DND-41 (cell line): ENCODE measurements at regions not wholly inside any gene's neighbourhood (a gene's known extent, or its start where the extent isn't known, plus 50 kb on each side); places are given as distances from the start of the nearest gene placed in this dataset.

ENCODE experiments used
- ATAC-seq: fragments of 200-7000 bp; cut with Tn5 transposase; 3 replicates; pipeline ENCODE4 v1.9.1; 2021; ENCODE audit warnings: low read depth; ENCODE audit not compliant: insufficient read depth
- DNase-seq: peaks from one replicate; pipeline ENCODE4 v3.0.0-alpha.2; 2020
- H2AFZ ChIP-seq: 2 replicates; pipeline ENCODE4 v1.6.0; 2012; ENCODE audit warnings: low read depth, low read length
- H3K27ac ChIP-seq: 2 replicates; pipeline ENCODE4 v1.5.1; 2012; ENCODE audit warnings: low read length, inconsistent platforms
- H3K27me3 ChIP-seq: fragments of 200-600 bp; sonication (generic); 2 replicates; pipeline ENCODE4 v1.6.0; 2012; ENCODE audit warnings: low read length, mild to moderate bottlenecking, inconsistent platforms; ENCODE audit not compliant: insufficient read depth, poor library complexity
- H3K36me3 ChIP-seq: 2 replicates; pipeline ENCODE4 v1.5.1; 2012; ENCODE audit warnings: low read length, inconsistent platforms; ENCODE audit not compliant: insufficient read depth
- H3K4me1 ChIP-seq: 2 replicates; pipeline ENCODE4 v1.5.1; 2012; ENCODE audit warnings: mild to moderate bottlenecking, low read length; ENCODE audit not compliant: insufficient read depth
- H3K4me2 ChIP-seq: 2 replicates; pipeline ENCODE4 v1.6.0; 2012; ENCODE audit warnings: mild to moderate bottlenecking, moderate library complexity, low read length, inconsistent platforms; ENCODE audit not compliant: insufficient read depth
- H3K4me3 ChIP-seq, 2 experiments: fragments of 200-600 bp in 1 of 2; shearing (Covaris generic) in 1 of 2; 2 replicates each; pipeline ENCODE4 v1.5.1; 2012 to 2016; ENCODE audit warnings: inconsistent platforms in 2 of 2, low read length in 2 of 2, mild to moderate bottlenecking in 2 of 2, low read depth in 1 of 2, moderate library complexity in 1 of 2
- H3K79me2 ChIP-seq: 2 replicates; pipeline ENCODE4 v1.6.0; 2012; ENCODE audit warnings: low read length, inconsistent platforms; ENCODE audit not compliant: insufficient read depth
- H3K9ac ChIP-seq: 2 replicates; pipeline ENCODE4 v1.6.0; 2012; ENCODE audit warnings: low read depth, mild to moderate bottlenecking, inconsistent platforms, low read length, moderate library complexity
- H3K9me3 ChIP-seq: 2 replicates; pipeline ENCODE4 v1.5.1; 2012; ENCODE audit warnings: low read length, moderate library complexity, mild to moderate bottlenecking, inconsistent platforms; ENCODE audit not compliant: insufficient read depth, severe bottlenecking
- H4K20me1 ChIP-seq: 2 replicates; pipeline ENCODE4 v1.6.0; 2012; ENCODE audit warnings: low read length; ENCODE audit not compliant: insufficient read depth
- CTCF ChIP-seq: IDR thresholded peaks from 2 replicates; pipeline ENCODE4 v1.5.1; 2012; ENCODE audit warnings: borderline replicate concordance, low read length, moderate library complexity, mild to moderate bottlenecking; ENCODE audit not compliant: poor library complexity, severe bottlenecking; ENCODE audit errors: extremely low read depth
- EZH2 ChIP-seq: IDR thresholded peaks from 3 replicates; pipeline ENCODE4 v1.6.1; 2012; ENCODE audit warnings: borderline replicate concordance, low read depth, mild to moderate bottlenecking, moderate library complexity, low read length, inconsistent platforms; ENCODE audit not compliant: severe bottlenecking

GRCh38 chr2:146964494-146964893 lies 880.3 kb upstream of the ACVR2A start:
- Histone ChIP-seq H3K9me3 (no peaks in the 10 kb centered on the region), H3K27ac (no peak overlapping the region), H3K4me1 (no peaks in the 10 kb centered on the region), H3K27me3 (no peaks in the 10 kb centered on the region), H3K4me3 (no peak overlapping the region), H4K20me1 (no peaks in the 10 kb centered on the region), H3K79me2 (no peaks in the 10 kb centered on the region), H3K36me3 (no peaks in the 10 kb centered on the region), H2AFZ (no peak overlapping the region), H3K9ac (no peak overlapping the region), H3K4me2 (no peak overlapping the region)
- TF ChIP-seq CTCF (no peak), EZH2 (no peak)
- DNase-seq: no peak
- no peak for ATAC-seq

GRCh38 chr2:146954544-146954943 lies 890.3 kb upstream of the ACVR2A start:
- H3K79me2 ChIP-seq: no peaks in the 10 kb centered on the region
- H3K27ac ChIP-seq: no peak overlapping the region
- no peak for DNase-seq
- no peaks in the 10 kb centered on the region for H4K20me1 ChIP-seq
- no peak overlapping the region for H3K4me3 ChIP-seq
- no peaks in the 10 kb centered on the region for H3K36me3 ChIP-seq
- no peaks in the 10 kb centered on the region for H3K4me1 ChIP-seq
- TF ChIP-seq EZH2 (no peak), CTCF (no peak)
- H3K9ac ChIP-seq: no peak overlapping the region
- ATAC-seq: no peak
- no peaks in the 10 kb centered on the region for H3K9me3 ChIP-seq
- H3K27me3 ChIP-seq: no peaks in the 10 kb centered on the region
- no peak overlapping the region for H2AFZ ChIP-seq
- H3K4me2 ChIP-seq: no peak overlapping the region

GRCh38 chr2:146952696-146953095 lies 892.1 kb upstream of the ACVR2A start:
- no peak overlapping the region for H3K27ac ChIP-seq
- no peak overlapping the region for H2AFZ ChIP-seq
- no peak overlapping the region for H3K4me2 ChIP-seq

More at GRCh38 chr2:146952696-146953095, 892.1 kb upstream of the ACVR2A start:
- TF ChIP-seq CTCF: no peak
- TF ChIP-seq EZH2: no peak
- no peaks in the 10 kb centered on the region for H3K27me3 ChIP-seq
- H3K9me3 ChIP-seq: no peaks in the 10 kb centered on the region
- DNase-seq (no peak), ATAC-seq (no peak)
- no peak overlapping the region for H3K4me3 ChIP-seq
- H3K36me3 ChIP-seq: no peaks in the 10 kb centered on the region
- no peaks in the 10 kb centered on the region for H3K79me2 ChIP-seq
- H4K20me1 ChIP-seq: no peaks in the 10 kb centered on the region
- no peak overlapping the region for H3K9ac ChIP-seq
- no peaks in the 10 kb centered on the region for H3K4me1 ChIP-seq
